K562 (cell line): ENCODE measurements at regions not wholly inside any gene's neighbourhood (a gene's known extent, or its start where the extent isn't known, plus 50 kb on each side); places are given as distances from the start of the nearest gene placed in this dataset.

Experiments used
- ATAC-seq: fragments of 200-7000 bp; cut with Tn5 transposase; 3 replicates; pipeline ENCODE4 v1.9.1; 2020; ENCODE audit warnings: moderate library complexity
- BruUV-seq: library from RNA; stranded (reverse); fragments of 400-500 nt; replicated peaks from 2 replicates; lab custom pipeline; 2021; lab: Mats Ljungman, UMichigan
- CTCF ChIA-PET: fragments of 300-600 bp; formaldehyde crosslinking; extraction: SDS; loops from one replicate; lab custom pipeline; 2021; ENCODE audit warnings: low intra/inter-chr PET ratio; lab: Yijun Ruan, JAX
- POLR2A ChIA-PET: fragments of 300-600, 350-650 bp; sonication (Branson Sonifier 250); formaldehyde crosslinking; extraction: SDS; loops from one replicate; lab custom pipeline; 2021; ENCODE audit warnings: antibody characterized with exemption, inconsistent platforms; lab: Yijun Ruan, JAX
- DNase-seq, 4 experiments: peaks; one replicate each; pipeline versions ENCODE4 v3.0.0 to v3.0.0-alpha.2; 2011 to 2018; ENCODE audit warnings: low spot score in 3 of 4, mixed read lengths in 3 of 4; ENCODE audit errors: extremely low read depth in 1 of 4
- FAIRE-seq: peaks from 2 replicates; lab custom pipeline; 2011; peaks lifted over from hg19 to GRCh38; lab: Jason Lieb, UNC
- H2AFZ ChIP-seq: 2 replicates; pipeline ENCODE4 v1.6.0; 2011; ENCODE audit warnings: low read depth, low read length, control low read depth, inconsistent platforms
- H3K27ac ChIP-seq: fragments of 200-600 bp; 3 replicates; pipeline ENCODE4 v1.8.0; 2011; ENCODE audit warnings: low read depth, mild to moderate bottlenecking, control low read depth, inconsistent platforms, low read length, moderate library complexity, mixed read lengths; ENCODE audit errors: extremely low read depth
- H3K27me3 ChIP-seq, 2 experiments: fragments of 300-600 bp in 1 of 2; 2 replicates in 1 of 2; 3 replicates in 1 of 2; pipeline versions ENCODE4 v1.6.0 to v1.8.0; 2011; ENCODE audit warnings: inconsistent platforms in 2 of 2, low read length in 2 of 2, mild to moderate bottlenecking in 1 of 2, mixed read lengths in 1 of 2, moderate library complexity in 1 of 2; ENCODE audit not compliant: control insufficient read depth in 2 of 2, insufficient read depth in 2 of 2
- H3K36me3 ChIP-seq: fragments of 300-600 bp; 3 replicates; pipeline ENCODE4 v1.8.0; 2011; ENCODE audit warnings: mild to moderate bottlenecking, low read length, inconsistent platforms; ENCODE audit not compliant: control insufficient read depth, insufficient read depth
- H3K4me1 ChIP-seq, 2 experiments: fragments of 200-600 bp in 1 of 2; replicated peaks in 1 of 2; 2 replicates in 1 of 2; 3 replicates in 1 of 2; pipeline versions ENCODE4 v1.5.1 to v1.8.0; 2011; ENCODE audit warnings: inconsistent platforms in 2 of 2, low read length in 2 of 2, mild to moderate bottlenecking in 1 of 2, mixed read lengths in 1 of 2, moderate library complexity in 1 of 2; ENCODE audit not compliant: control insufficient read depth in 2 of 2, insufficient read depth in 2 of 2
- H3K4me2 ChIP-seq: 2 replicates; pipeline ENCODE4 v1.6.1; 2011; ENCODE audit warnings: low read length, control low read depth, inconsistent platforms, mixed read lengths; ENCODE audit not compliant: insufficient read depth
- H3K4me3 ChIP-seq: fragments of 200-600 bp; sonication (generic), shearing (Covaris generic); 2 replicates; pipeline ENCODE4 v1.5.1; 2016; ENCODE audit warnings: control low read depth, inconsistent platforms
- H3K79me2 ChIP-seq: fragments of 200-600 bp; 3 replicates; pipeline ENCODE4 v1.8.0; 2011; ENCODE audit warnings: low read length, inconsistent platforms; ENCODE audit not compliant: control insufficient read depth, insufficient read depth
- H3K9ac ChIP-seq, 2 experiments: 2 replicates each; pipeline versions ENCODE4 v1.6.0 to v1.6.1; 2011; ENCODE audit warnings: low read depth in 2 of 2, low read length in 2 of 2, control low read depth in 1 of 2, inconsistent platforms in 1 of 2, mild to moderate bottlenecking in 1 of 2, mixed read lengths in 1 of 2; ENCODE audit not compliant: insufficient read depth in 1 of 2
- H3K9me1 ChIP-seq: one replicate; pipeline ENCODE4 v1.6.0; 2011; ENCODE audit warnings: inconsistent platforms, mild to moderate bottlenecking, low read length, moderate library complexity; ENCODE audit not compliant: control insufficient read depth, insufficient read depth
- H3K9me3 ChIP-seq: replicated peaks from 2 replicates; pipeline ENCODE4 v1.5.1; 2011; ENCODE audit warnings: low read depth, low read length, inconsistent platforms; ENCODE audit not compliant: control insufficient read depth, insufficient read depth
- H4K20me1 ChIP-seq: replicated peaks from 2 replicates; pipeline ENCODE4 v1.6.1; 2011; ENCODE audit warnings: low read length, inconsistent platforms, mixed read lengths; ENCODE audit not compliant: control insufficient read depth, insufficient read depth
- ELF4 ChIP-seq: fragments of 450-650 bp; formaldehyde crosslinking; IDR thresholded peaks from 2 replicates; pipeline ENCODE4 v1.4.0; 2022; ENCODE audit warnings: missing genetic modification characterization
- FIP1L1 ChIP-seq: fragments of 200-400 bp; formaldehyde crosslinking; IDR thresholded peaks from 2 replicates; pipeline ENCODE4 v1.6.1; 2018; ENCODE audit warnings: mild to moderate bottlenecking, low read depth, low read length; ENCODE audit not compliant: poor library complexity, severe bottlenecking
- GMEB1 ChIP-seq: fragments of 250-450 bp; sonication (Bioruptor Pico); IDR thresholded peaks from 2 replicates; pipeline ENCODE4 v1.4.0; 2020; ENCODE audit warnings: mild to moderate bottlenecking
- USF1 ChIP-seq: sonication (generic); formaldehyde crosslinking; IDR thresholded peaks from 2 replicates; pipeline ENCODE4 v1.9.0; 2022; ENCODE audit warnings: mild to moderate bottlenecking, missing genetic modification reagents
- XRCC4 ChIP-seq: IDR thresholded peaks from one replicate; pipeline ENCODE4 v1.6.1; 2011; ENCODE audit not compliant: insufficient read depth, insufficient read length; ENCODE audit errors: extremely low read depth
- ZNF740 ChIP-seq, 3 experiments: fragments of 200-800 bp in 1 of 3; sonication (Bioruptor generic) in 1 of 3; sonication (generic) in 1 of 3; formaldehyde crosslinking in 1 of 3; IDR thresholded peaks; 2 replicates each; pipeline versions ENCODE4 v1.6.1 to v1.8.0; 2016 to 2022; ENCODE audit warnings: mild to moderate bottlenecking in 2 of 3, missing compliant biosample characterization in 2 of 3, missing genetic modification characterization in 2 of 3, missing genetic modification reagents in 1 of 3
- WGBS: fragments of 100-300 bp; shearing (Covaris generic); methylation state at CpG from one replicate; pipeline ENCODE4 v1.1.6; 2016; ENCODE audit warnings: low coverage, mixed read lengths; ENCODE audit not compliant: insufficient coverage; ENCODE audit errors: missing lambda C conversion rate; 5-methylcytosine and 5-hydroxymethylcytosine counted together
- in situ Hi-C: fragments of 300-500 bp; cut with MboI; formaldehyde crosslinking; loops from 4 replicates; pipeline ENCODE4 v1.15.0; 2018; ENCODE audit warnings: inconsistent platforms, mixed read lengths
- intact Hi-C: fragments of 100-400 bp; cut with micrococcal nuclease; formaldehyde crosslinking; loops from 2 replicates; pipeline ENCODE4 v1.14.2; 2022

- no peak for TF ChIP-seq USF1 (CRISPR knock-in tag)
- TF ChIP-seq, all 486 proteins: peak for 0
These were observed 72.4 kb upstream of the USP47 start (continued) for GRCh38 chr11:11769362-11769761.

- 0% methylated on average over 2 of the region's 2 CpGs for WGBS
- POLR2A ChIA-PET, result interaction anchor here (0.5 to 1.2 kb wide), 5 partner anchors 10 to 330 kb away, joined by 3 read pairs; no protein-coding TSS in a partner anchor
- H3K27ac ChIP-seq, result no peak overlapping the region
- CTCF ChIA-PET, result no interaction called here
- in situ Hi-C loops (no loop called here), intact Hi-C loops (no loop called here)
- H3K79me2 ChIP-seq, result no peaks in the 10 kb centered on the region
- FAIRE-seq, result no peak
- TF ChIP-seq ELF4 (CRISPR knock-in tag) (no peak), XRCC4 (no peak), ZNF740 (CRISPR knock-in tag; IDR thresholded peaks at IDR 0.05) (no peak), ZNF740 (tag; IDR thresholded peaks at IDR 0.05) (no peak), FIP1L1 (no peak), GMEB1 (CRISPR knock-in tag) (no peak)
- no peak overlapping the region for H3K4me3 ChIP-seq
- H4K20me1 ChIP-seq, result no peaks in the 10 kb centered on the region; the same call in 1 of the 2 replicates
- BruUV-seq, result no TSS peak
- no peak overlapping the region for H2AFZ ChIP-seq
- ATAC-seq, result no peak
- no peaks in the 10 kb centered on the region for H3K36me3 ChIP-seq
- DNase-seq, result no peak
- peaks cover 0 to 12% of the 10 kb centered on the region in 2 experiments; a peak in 2 of 5 replicates for H3K27me3 ChIP-seq
- H3K4me1 ChIP-seq, result no peaks in the 10 kb centered on the region
- no peaks in the 10 kb centered on the region for H3K9me1 ChIP-seq
- no peak overlapping the region for H3K9ac ChIP-seq
- no peaks in the 10 kb centered on the region for H3K9me3 ChIP-seq
- no peak overlapping the region for H3K4me2 ChIP-seq
These were observed 77.4 kb upstream of the USP47 start for GRCh38 chr11:11764423-11764803.
